CD4-positive, alpha-beta T cell (primary cell): ENCODE measurements at regions not wholly inside any gene's neighbourhood (a gene's known extent, or its start where the extent isn't known, plus 50 kb on each side); places are given as distances from the start of the nearest gene placed in this dataset.

Experiments used
- ATAC-seq: fragments of 200-7000 bp; cut with Tn5 transposase; one replicate; pipeline ENCODE4 v1.10.0; 2022; ENCODE audit warnings: mild to moderate bottlenecking; ENCODE audit not compliant: poor library complexity
- CTCF ChIA-PET: fragments of 350-600 bp; sonication (Branson Sonifier 250); formaldehyde crosslinking; loops from one replicate; lab custom pipeline; 2021; ENCODE audit warnings: antibody characterized with exemption, inconsistent platforms; lab: Charles Lee
- POLR2A ChIA-PET: fragments of 350-600 bp; sonication (Branson Sonifier 250); formaldehyde crosslinking; loops from one replicate; lab custom pipeline; 2021; ENCODE audit warnings: antibody characterized with exemption, inconsistent platforms; lab: Charles Lee
- DNase-seq, 14 experiments: peaks; one replicate each; pipeline ENCODE4 v3.0.0-alpha.2; 2013 to 2020; ENCODE audit warnings: mixed read lengths in 2 of 14
- H3K27ac ChIP-seq, 2 donors: one replicate each; pipeline versions ENCODE4 v1.5.1 to v1.7.0; 2013; ENCODE audit warnings: low read length in 2 of 2, low read depth in 1 of 2, mild to moderate bottlenecking in 1 of 2
- H3K27me3 ChIP-seq, 2 experiments: 1 replicate in 1 of 2; 2 replicates in 1 of 2; pipeline versions ENCODE4 v1.6.1 to v1.7.0; 2013; ENCODE audit warnings: low read length in 2 of 2, control low read depth in 1 of 2, mild to moderate bottlenecking in 1 of 2, moderate library complexity in 1 of 2; ENCODE audit not compliant: insufficient read depth in 2 of 2, control insufficient read depth in 1 of 2
- H3K36me3 ChIP-seq: one replicate; pipeline ENCODE4 v1.6.1; 2013; ENCODE audit warnings: low read length, control low read depth; ENCODE audit not compliant: insufficient read depth
- H3K4me1 ChIP-seq: one replicate; pipeline ENCODE4 v1.6.1; 2013; ENCODE audit warnings: low read length, control low read depth; ENCODE audit not compliant: insufficient read depth
- H3K4me3 ChIP-seq: one replicate; pipeline ENCODE4 v1.5.1; 2013; ENCODE audit warnings: mild to moderate bottlenecking, low read length, moderate library complexity
- H3K9me3 ChIP-seq, 2 experiments: 1 replicate in 1 of 2; 2 replicates in 1 of 2; pipeline versions ENCODE4 v1.6.1 to v1.7.0; 2013; ENCODE audit warnings: low read length in 2 of 2, mild to moderate bottlenecking in 2 of 2, control low read depth in 1 of 2, moderate library complexity in 1 of 2; ENCODE audit not compliant: control insufficient read depth in 1 of 2, insufficient read depth in 1 of 2
- H3K27ac Mint-ChIP-seq: one replicate; pipeline ENCODE4 v1.8.0; 2020; ENCODE audit warnings: mixed read lengths
- H3K27me3 Mint-ChIP-seq: one replicate; pipeline ENCODE4 v1.8.0; 2021; ENCODE audit warnings: mixed read lengths
- H3K36me3 Mint-ChIP-seq: one replicate; pipeline ENCODE4 v1.8.0; 2021; ENCODE audit warnings: low read depth, mixed read lengths
- H3K4me1 Mint-ChIP-seq: one replicate; pipeline ENCODE4 v1.8.0; 2021; ENCODE audit warnings: low read depth, mixed read lengths
- H3K4me3 Mint-ChIP-seq: one replicate; pipeline ENCODE4 v1.8.0; 2020; ENCODE audit warnings: mild to moderate bottlenecking, mixed read lengths
- H3K9me3 Mint-ChIP-seq: one replicate; pipeline ENCODE4 v1.8.0; 2020; ENCODE audit warnings: mixed read lengths
- CTCF ChIP-seq: fragments of 200-600 bp; IDR thresholded peaks from one replicate; pipeline ENCODE4 v1.8.0; 2022; ENCODE audit warnings: antibody characterized with exemption, mild to moderate bottlenecking
- intact Hi-C, 2 experiments: fragments of 100-400 bp; cut with DNase I in 1 of 2; cut with micrococcal nuclease in 1 of 2; formaldehyde crosslinking; loops; one replicate each; pipeline versions ENCODE4 v1.15.1 to v1.9.0; 2023 to 2025; cut with DNase I, micrococcal nuclease

- CTCF ChIA-PET: no interaction called here
- intact Hi-C loops: no loop called here
- no peaks in the 10 kb centered on the region for H3K9me3 Mint-ChIP-seq
Observed at GRCh38 chrX:97700547-97700946, 816.8 kb downstream of the RPA4 start.

GRCh38 chrX:97704474-97704873 is 820.8 kb downstream of the RPA4 start:
- Mint-ChIP-seq H3K36me3 (no peaks in the 10 kb centered on the region), H3K9me3 (no peaks in the 10 kb centered on the region)

More at GRCh38 chrX:97700547-97700946, 816.8 kb downstream of the RPA4 start:
- Histone ChIP-seq H3K27me3 (no peaks in the 10 kb centered on the region), H3K9me3 (no peaks in the 10 kb centered on the region), H3K27ac (no peak overlapping the region), H3K36me3 (no peaks in the 10 kb centered on the region), H3K4me3 (no peak overlapping the region), H3K4me1 (no peaks in the 10 kb centered on the region)
- no peak for TF ChIP-seq CTCF
- H3K27me3 Mint-ChIP-seq: no peaks in the 10 kb centered on the region
- H3K4me3 Mint-ChIP-seq: no peak overlapping the region
- H3K36me3 Mint-ChIP-seq: no peaks in the 10 kb centered on the region
- H3K27ac Mint-ChIP-seq: no peak overlapping the region
- no peak for DNase-seq
- ATAC-seq: no peak
- POLR2A ChIA-PET: no interaction called here
- no peaks in the 10 kb centered on the region for H3K4me1 Mint-ChIP-seq

GRCh38 chrX:97704881-97705280 is 821.2 kb downstream of the RPA4 start:
- H3K36me3 Mint-ChIP-seq: no peaks in the 10 kb centered on the region
- CTCF ChIA-PET: no interaction called here

More at GRCh38 chrX:97704474-97704873, 820.8 kb downstream of the RPA4 start:
- POLR2A ChIA-PET: no interaction called here
- ATAC-seq (no peak), DNase-seq (no peak)
- Histone ChIP-seq H3K4me1 (no peaks in the 10 kb centered on the region), H3K27me3 (no peaks in the 10 kb centered on the region), H3K36me3 (no peaks in the 10 kb centered on the region), H3K27ac (no peak overlapping the region), H3K4me3 (no peak overlapping the region), H3K9me3 (no peaks in the 10 kb centered on the region)
- no peak overlapping the region for H3K27ac Mint-ChIP-seq
- H3K27me3 Mint-ChIP-seq: no peaks in the 10 kb centered on the region
- intact Hi-C loops: no loop called here
- CTCF ChIA-PET: no interaction called here
- H3K4me3 Mint-ChIP-seq: no peak overlapping the region
- no peaks in the 10 kb centered on the region for H3K4me1 Mint-ChIP-seq
- no peak for TF ChIP-seq CTCF

More at GRCh38 chrX:97704881-97705280, 821.2 kb downstream of the RPA4 start:
- no peaks in the 10 kb centered on the region for H3K9me3 Mint-ChIP-seq
- DNase-seq (no peak), ATAC-seq (no peak)
- no peaks in the 10 kb centered on the region for H3K36me3 ChIP-seq
- no peaks in the 10 kb centered on the region for H3K4me1 Mint-ChIP-seq
- intact Hi-C loops: no loop called here
- POLR2A ChIA-PET: no interaction called here
- no peaks in the 10 kb centered on the region for H3K27me3 Mint-ChIP-seq
- no peak for TF ChIP-seq CTCF
- no peak overlapping the region for H3K27ac ChIP-seq
- H3K9me3 ChIP-seq: no peaks in the 10 kb centered on the region
- no peak overlapping the region for H3K4me3 Mint-ChIP-seq
- no peak overlapping the region for H3K4me3 ChIP-seq
- H3K27ac Mint-ChIP-seq: no peak overlapping the region
- no peaks in the 10 kb centered on the region for H3K4me1 ChIP-seq
- no peaks in the 10 kb centered on the region for H3K27me3 ChIP-seq
